ENCODE measurements at regions not wholly inside any gene's neighbourhood (a gene's known extent, or its start where the extent isn't known, plus 50 kb on each side); places are given as distances from the start of the nearest gene placed in this dataset.

- H3K79me2 ChIP-seq (ENCODE audit: insufficient read depth, low read length): no peaks in the 10 kb centered on the region
- H3K27ac ChIP-seq (ENCODE audit: low read depth, low read length): no peak overlapping the region
- no peak for TF ChIP-seq EZH2phosphoT487 (conservative IDR thresholded peaks at IDR 0.05; ENCODE audit: low read length)
- TF ChIP-seq CTCF (IDR thresholded peaks at IDR 0.05; ENCODE audit: insufficient read depth, low read length, poor library complexity, severe bottlenecking): no peak
- no peak overlapping the region for H2AFZ ChIP-seq (ENCODE audit: low read depth, low read length, severe bottlenecking)
- H3K9ac ChIP-seq (ENCODE audit: low read length): no peak overlapping the region
- no peaks in the 10 kb centered on the region for H3K9me2 ChIP-seq (replicated peaks; ENCODE audit: insufficient read depth, low read length)
- H3K27me3 ChIP-seq (ENCODE audit: low read length): no peaks in the 10 kb centered on the region
- H3K9me3 ChIP-seq (ENCODE audit: insufficient read depth, low read length): no peaks in the 10 kb centered on the region
- no peak overlapping the region for H3K4me2 ChIP-seq (ENCODE audit: low read depth, low read length, poor library complexity, severe bottlenecking)
- no peaks in the 10 kb centered on the region for H4K20me1 ChIP-seq (ENCODE audit: low read depth, low read length)
- no peaks in the 10 kb centered on the region for H3F3A ChIP-seq (ENCODE audit: insufficient read depth)
- H3K4me3 ChIP-seq (ENCODE audit: insufficient read depth, low read length, poor library complexity, severe bottlenecking): no peak overlapping the region
- no peaks in the 10 kb centered on the region for H3K36me3 ChIP-seq (ENCODE audit: low read length)
These were observed 722.6 kb downstream of the LRRIQ3 start for GRCh38 chr1:73475316-73475870.

GRCh38 chr1:73472810-73473209, 725.2 kb downstream of the LRRIQ3 start:
- H3K27ac ChIP-seq (ENCODE audit: low read depth, low read length): no peak overlapping the region
- no peak overlapping the region for H3K4me2 ChIP-seq (ENCODE audit: low read depth, low read length, poor library complexity, severe bottlenecking)
- H3K9me3 ChIP-seq (ENCODE audit: insufficient read depth, low read length): no peaks in the 10 kb centered on the region
- H2AFZ ChIP-seq (ENCODE audit: low read depth, low read length, severe bottlenecking): no peak overlapping the region
- no peaks in the 10 kb centered on the region for H3K27me3 ChIP-seq (ENCODE audit: low read length)
- H3F3A ChIP-seq (ENCODE audit: insufficient read depth): no peaks in the 10 kb centered on the region
- H3K9me2 ChIP-seq (replicated peaks; ENCODE audit: insufficient read depth, low read length): no peaks in the 10 kb centered on the region
- H3K9ac ChIP-seq (ENCODE audit: low read length): no peak overlapping the region
- H4K20me1 ChIP-seq (ENCODE audit: low read depth, low read length): no peaks in the 10 kb centered on the region
- H3K79me2 ChIP-seq (ENCODE audit: insufficient read depth, low read length): no peaks in the 10 kb centered on the region
- no peak overlapping the region for H3K4me3 ChIP-seq (ENCODE audit: insufficient read depth, low read length, poor library complexity, severe bottlenecking)
- TF ChIP-seq EZH2phosphoT487 (conservative IDR thresholded peaks at IDR 0.05; ENCODE audit: low read length) (no peak), CTCF (IDR thresholded peaks at IDR 0.05; ENCODE audit: insufficient read depth, low read length, poor library complexity, severe bottlenecking) (no peak)
- H3K36me3 ChIP-seq (ENCODE audit: low read length): no peaks in the 10 kb centered on the region

- Histone ChIP-seq H2AFZ (ENCODE audit: low read depth, low read length, severe bottlenecking) (no peak overlapping the region), H3F3A (ENCODE audit: insufficient read depth) (no peaks in the 10 kb centered on the region), H3K9me3 (ENCODE audit: insufficient read depth, low read length) (no peaks in the 10 kb centered on the region), H3K9me2 (replicated peaks; ENCODE audit: insufficient read depth, low read length) (no peaks in the 10 kb centered on the region), H3K4me3 (ENCODE audit: insufficient read depth, low read length, poor library complexity, severe bottlenecking) (no peak overlapping the region), H3K36me3 (ENCODE audit: low read length) (no peaks in the 10 kb centered on the region), H4K20me1 (ENCODE audit: low read depth, low read length) (no peaks in the 10 kb centered on the region), H3K4me2 (ENCODE audit: low read depth, low read length, poor library complexity, severe bottlenecking) (no peak overlapping the region), H3K9ac (ENCODE audit: low read length) (no peak overlapping the region), H3K27me3 (ENCODE audit: low read length) (no peaks in the 10 kb centered on the region), H3K79me2 (ENCODE audit: insufficient read depth, low read length) (no peaks in the 10 kb centered on the region), H3K27ac (ENCODE audit: low read depth, low read length) (no peak overlapping the region)
- TF ChIP-seq CTCF (IDR thresholded peaks at IDR 0.05; ENCODE audit: insufficient read depth, low read length, poor library complexity, severe bottlenecking) (no peak), EZH2phosphoT487 (conservative IDR thresholded peaks at IDR 0.05; ENCODE audit: low read length) (no peak)
These were observed 730.2 kb downstream of the LRRIQ3 start for GRCh38 chr1:73467731-73468130.
